HCT116 (cell line): ENCODE measurements at regions not wholly inside any gene's neighbourhood (a gene's known extent, or its start where the extent isn't known, plus 50 kb on each side); places are given as distances from the start of the nearest gene placed in this dataset.

ENCODE experiments used
- CTCF ChIP-seq, 3 experiments: fragments of 200-600 bp in 1 of 3; sonication (generic) in 1 of 3; IDR thresholded peaks in 2 of 3; conservative IDR thresholded peaks in 1 of 3; 2 replicates each; pipeline ENCODE4 v1.5.1; 2012 to 2017; ENCODE audit warnings: low read depth in 2 of 3, low read length in 2 of 3, antibody characterized with exemption in 1 of 3, borderline replicate concordance in 1 of 3, control low read depth in 1 of 3, mild to moderate bottlenecking in 1 of 3, mixed read lengths in 1 of 3, mixed run types in 1 of 3, moderate library complexity in 1 of 3; ENCODE audit not compliant: insufficient read depth in 1 of 3
- EZH2phosphoT487 ChIP-seq: fragments of 200-600 bp; IDR thresholded peaks from 2 replicates; pipeline ENCODE4 v1.6.1; 2018; ENCODE audit warnings: antibody characterized with exemption, borderline replicate concordance
- JUND ChIP-seq: IDR thresholded peaks from 2 replicates; pipeline ENCODE4 v1.6.1; 2012
- POLR2A ChIP-seq: IDR thresholded peaks from 2 replicates; pipeline ENCODE4 v1.7.0; 2011; ENCODE audit warnings: borderline replicate concordance; ENCODE audit not compliant: insufficient read depth, insufficient read length; ENCODE audit errors: extremely low read depth
- POLR2AphosphoS5 ChIP-seq: IDR thresholded peaks from 2 replicates; pipeline ENCODE4 v1.6.1; 2011; ENCODE audit warnings: mild to moderate bottlenecking, low read depth, low read length, moderate library complexity
- RAD21 ChIP-seq: IDR thresholded peaks from 2 replicates; pipeline ENCODE4 v1.6.1; 2012; ENCODE audit warnings: low read depth, mild to moderate bottlenecking
- YY1 ChIP-seq: IDR thresholded peaks from 2 replicates; pipeline ENCODE4 v1.6.1; 2011; ENCODE audit warnings: low read length, low read depth, moderate library complexity, mild to moderate bottlenecking; ENCODE audit not compliant: insufficient replicate concordance; ENCODE audit errors: extremely low read depth

GRCh38 chr3:180825964-180826363 lies 86.5 kb upstream of the FXR1 start:
- TF ChIP-seq POLR2A (no peak), EZH2phosphoT487 (no peak), JUND (no peak), CTCF (IDR thresholded peaks at IDR 0.05 in 2 of 3, conservative IDR thresholded peaks at IDR 0.05 in 1 of 3; ENCODE audit: borderline replicate concordance in 1 of 3, insufficient read depth in 1 of 3, low read depth in 2 of 3, low read length in 2 of 3) (no peak), RAD21 (no peak), YY1 (no peak), POLR2AphosphoS5 (no peak)
